Stimulated activated CD4-positive, alpha-beta T cell treated with anti-CD3 and anti-CD28 coated beads, Interleukin-1b, Interleukin-23, amount 100 ng/mL, for 24 hours (primary cell): ENCODE measurements at regions not wholly inside any gene's neighbourhood (a gene's known extent, or its start where the extent isn't known, plus 50 kb on each side); places are given as distances from the start of the nearest gene placed in this dataset.
"Not testable (repeated sequence)": the region's sequence is repeated elsewhere in the genome, so short reads cannot be mapped to it uniquely, and the experiment has no call there.

Experiments
- DNase-seq, 4 experiments: peaks; one replicate each; pipeline ENCODE4 v3.0.0-alpha.2; 2020; ENCODE audit warnings: low read depth in 4 of 4, low spot score in 1 of 4

DNA sequence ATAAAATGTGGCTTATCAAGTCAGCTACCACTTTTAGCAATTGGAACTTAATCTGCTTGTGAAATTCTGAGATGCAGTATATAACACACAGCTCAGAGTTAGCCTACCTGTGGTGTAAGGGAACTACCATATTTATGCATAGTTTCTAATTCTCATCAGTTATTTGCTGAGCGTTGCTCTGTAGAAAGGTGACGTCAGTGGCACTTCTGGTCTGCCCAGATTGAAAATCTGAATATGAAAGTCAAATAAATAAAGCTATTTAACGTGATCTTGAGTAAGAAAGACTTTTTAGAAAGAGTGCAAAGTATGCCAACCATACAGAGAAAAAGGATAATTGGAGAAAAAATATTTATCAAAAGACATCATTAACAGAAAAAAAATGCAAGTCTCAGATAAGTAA, 938.9 kb upstream of the NOVA1 start:
- DNase-seq = no peak

DNA sequence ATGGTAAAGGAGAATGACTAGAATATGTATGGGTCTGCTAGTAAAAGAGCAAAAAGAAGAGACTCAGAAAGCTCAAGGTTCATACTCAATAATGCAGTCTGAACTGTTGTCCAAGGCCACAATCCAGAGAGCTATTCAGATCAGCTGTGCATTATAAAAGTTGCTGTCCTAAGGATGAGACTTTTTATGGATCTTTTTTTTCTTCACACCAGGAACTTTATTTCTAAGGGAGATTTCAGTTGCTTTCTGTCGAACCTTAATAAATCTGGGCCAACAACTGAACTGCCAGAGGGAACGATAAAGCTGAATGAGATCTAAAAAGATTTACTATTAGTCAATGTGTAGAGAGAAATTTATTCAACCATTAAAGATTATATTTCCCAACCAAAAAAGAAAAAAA, 948.3 kb upstream of the NOVA1 start:
- no peak for DNase-seq

DNA sequence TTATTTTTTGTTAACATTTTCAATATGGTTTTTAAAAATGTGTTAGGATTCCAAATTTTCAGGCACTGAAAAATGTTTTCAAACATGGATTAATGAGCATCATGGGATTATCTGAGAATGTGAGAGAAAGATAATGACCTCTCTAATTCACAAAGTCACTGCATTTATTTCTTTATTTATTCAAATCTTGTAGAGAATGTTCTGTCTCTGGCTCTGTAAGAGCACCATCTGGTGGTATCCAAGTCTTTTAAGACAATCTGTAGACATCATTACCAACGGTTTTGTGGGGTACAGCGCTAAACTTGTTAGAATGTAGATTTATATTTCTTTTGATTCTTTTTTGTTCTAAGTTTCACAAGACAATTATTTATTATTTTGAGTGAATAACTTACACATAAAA, 956.0 kb upstream of the NOVA1 start:
- DNase-seq = no peak

DNA sequence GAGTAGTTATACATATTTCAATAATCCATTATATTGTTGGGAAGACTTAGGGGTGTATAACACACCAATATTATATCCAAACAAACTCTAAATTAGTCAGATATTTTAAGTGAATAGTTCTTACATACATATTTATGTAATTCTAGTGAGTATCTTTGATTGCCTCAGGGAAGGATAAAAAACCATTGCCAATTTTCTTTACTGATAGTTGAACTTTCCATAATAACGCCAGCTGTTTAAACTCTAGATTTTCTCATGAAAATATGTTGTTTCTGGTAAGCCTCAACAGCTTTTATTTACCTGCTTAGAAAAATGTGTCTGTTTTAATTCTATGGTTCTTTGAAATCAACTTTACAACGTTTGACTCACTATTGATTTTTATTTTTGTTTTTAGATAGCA, 959.6 kb upstream of the NOVA1 start:
- no peak for DNase-seq

DNA sequence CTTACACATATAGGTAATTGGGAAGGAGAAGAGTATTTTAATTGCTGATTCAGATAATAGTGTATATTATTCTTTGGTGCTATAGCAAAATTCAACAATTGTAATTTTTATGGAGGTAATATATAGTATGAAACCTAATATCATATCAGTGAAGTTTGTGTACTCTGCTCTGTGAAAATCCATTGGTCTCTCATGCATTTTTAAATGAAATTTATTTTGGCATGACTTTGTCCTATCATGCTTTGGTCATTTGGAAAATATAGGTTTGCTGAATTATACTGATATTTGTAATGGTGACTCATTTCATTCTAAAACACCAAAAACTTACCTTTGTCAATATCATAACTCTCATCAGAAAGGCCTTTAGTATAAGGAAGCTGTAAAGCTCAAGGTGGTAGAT, 962.0 kb upstream of the NOVA1 start:
- DNase-seq = no peak

DNA sequence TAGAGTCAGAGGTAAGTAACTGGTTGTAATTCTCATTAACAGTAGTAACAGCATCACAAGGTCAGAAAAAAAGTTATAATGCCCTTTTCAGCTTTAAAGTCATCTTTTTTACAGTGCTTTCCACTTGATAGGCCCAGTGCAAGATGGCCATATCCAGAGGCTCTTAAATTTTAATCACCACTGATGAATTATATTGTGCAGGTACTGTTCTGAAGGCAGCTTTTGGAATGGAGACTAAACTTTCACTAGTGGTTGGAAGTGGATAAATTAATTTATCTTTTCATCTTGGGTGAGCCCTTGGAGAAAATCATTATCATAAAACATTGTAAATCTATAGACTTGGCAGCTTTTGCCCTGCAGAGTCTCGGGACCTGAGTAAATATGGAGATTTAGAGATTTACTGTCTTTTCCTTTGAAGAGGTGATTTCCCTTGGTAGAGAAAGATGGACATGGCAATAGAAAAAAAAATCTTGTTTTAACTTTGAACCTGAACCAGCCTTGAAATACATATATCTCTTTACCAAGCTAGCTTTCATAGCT, 969.1 kb upstream of the NOVA1 start:
- no peak for DNase-seq

DNA sequence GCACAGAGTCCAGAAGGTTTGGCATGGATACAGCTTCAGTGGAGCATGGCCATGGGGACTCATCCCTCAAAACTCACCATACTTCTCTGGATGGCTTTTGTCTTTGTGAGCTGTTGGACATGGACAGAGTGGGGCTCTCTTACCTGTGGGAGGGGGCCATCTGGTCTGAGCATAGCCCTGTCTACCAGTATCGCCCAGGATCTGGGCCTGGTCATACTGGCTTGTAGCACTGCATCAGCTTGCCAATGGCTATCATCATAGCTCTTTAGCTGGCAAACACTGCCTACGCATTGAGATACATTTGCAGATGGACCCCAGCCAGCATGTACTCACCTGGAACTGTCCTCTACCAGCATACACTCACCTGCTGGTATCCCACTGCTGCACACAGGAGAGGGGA, 975.2 kb upstream of the NOVA1 start:
- DNase-seq = no peak

DNA sequence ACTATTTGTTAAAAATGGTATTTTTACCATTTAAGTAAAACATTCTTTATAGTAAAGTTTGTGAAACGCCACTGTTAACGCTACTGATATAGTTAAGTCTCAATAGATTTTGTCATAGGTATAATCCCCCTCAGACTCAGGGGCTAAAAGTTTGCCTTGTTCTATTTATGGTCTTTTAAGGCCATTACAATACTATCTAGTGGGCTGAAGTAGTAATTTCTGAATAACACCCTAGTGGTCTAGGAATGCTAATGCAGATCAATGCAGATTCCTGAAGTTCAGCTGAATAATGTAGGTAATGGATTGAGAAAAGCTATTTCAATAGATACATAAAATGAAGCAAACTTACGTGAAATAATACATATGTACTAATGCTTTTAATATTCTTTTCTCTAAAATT, 989.3 kb upstream of the NOVA1 start:
- no peak for DNase-seq

DNA sequence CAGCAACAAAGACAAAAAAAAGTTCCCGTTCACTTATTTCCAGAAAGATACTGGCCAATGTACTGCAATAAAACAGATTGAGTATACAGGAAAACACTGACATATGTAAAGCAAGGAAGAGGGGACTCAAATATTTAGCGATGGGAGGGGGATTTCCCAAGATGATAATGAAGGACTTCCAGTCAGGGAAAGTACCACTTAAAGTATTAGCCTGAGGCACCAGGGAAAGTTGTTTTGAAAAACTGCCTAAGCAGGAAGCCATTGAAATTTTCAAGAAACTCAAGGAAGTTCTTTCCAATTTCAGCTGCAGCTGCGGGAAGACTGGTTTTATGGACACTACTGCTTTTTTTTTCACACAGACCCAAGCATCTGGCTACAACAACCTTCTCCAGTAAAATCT, 1007.4 kb upstream of the NOVA1 start:
- DNase-seq = no peak

DNA sequence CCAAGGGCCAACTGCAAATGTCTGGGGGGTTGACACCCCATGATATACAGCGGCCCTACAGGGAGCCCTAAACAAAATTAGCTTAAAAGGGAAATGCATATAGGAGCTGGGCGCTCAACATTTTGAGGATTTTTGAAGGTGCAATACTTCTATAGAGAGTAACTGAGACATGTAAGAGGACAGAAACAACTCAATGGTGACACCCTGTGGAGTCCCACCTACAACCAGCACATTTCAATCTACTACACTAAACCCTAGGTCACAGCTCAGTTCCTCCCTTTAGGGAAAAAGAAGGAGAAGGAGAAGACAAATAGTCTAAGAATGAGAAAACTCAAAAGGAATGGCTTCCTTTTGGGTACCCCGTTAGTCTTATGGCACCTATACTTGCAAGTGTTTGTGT, 1010.5 kb upstream of the NOVA1 start:
- no peak for DNase-seq

DNA sequence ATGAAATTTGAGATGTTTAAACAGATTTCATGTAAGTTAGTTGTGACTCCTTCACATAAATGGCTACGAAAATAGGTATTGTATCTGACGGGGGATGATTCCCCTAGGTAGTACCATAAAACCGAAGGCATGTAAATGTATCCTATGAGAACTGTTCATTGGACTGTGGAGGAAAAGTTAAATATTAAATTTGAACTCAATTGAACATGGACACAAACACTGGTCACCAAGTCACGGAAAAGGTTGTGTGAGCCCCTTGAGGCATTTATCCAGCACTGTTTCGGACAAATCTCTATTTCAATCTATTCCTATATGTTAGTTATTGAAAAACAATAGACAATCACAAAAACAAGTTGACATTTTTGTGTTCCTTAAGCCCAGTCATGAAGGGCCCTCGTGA, 1014.3 kb upstream of the NOVA1 start:
- DNase-seq = no peak

DNA sequence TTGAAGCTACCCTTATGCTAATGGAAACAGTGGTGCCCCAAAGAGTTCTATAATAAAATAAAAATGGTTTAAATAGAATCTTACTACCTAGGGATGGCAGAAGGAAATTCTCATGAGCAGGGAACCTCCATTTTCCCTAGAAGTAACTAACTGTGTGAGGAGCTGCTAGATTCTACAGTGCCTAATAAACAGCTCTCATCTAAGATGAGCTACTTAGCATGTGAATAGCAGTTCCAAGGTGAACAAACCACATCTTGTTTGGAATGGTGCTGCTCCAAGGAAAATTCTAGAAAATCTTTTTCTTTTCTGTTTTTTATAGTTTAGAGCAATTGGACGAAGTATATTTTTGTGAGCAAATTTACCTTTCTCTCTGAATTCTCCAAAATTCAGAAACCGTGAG, 1015.3 kb upstream of the NOVA1 start:
- no peak for DNase-seq

DNA sequence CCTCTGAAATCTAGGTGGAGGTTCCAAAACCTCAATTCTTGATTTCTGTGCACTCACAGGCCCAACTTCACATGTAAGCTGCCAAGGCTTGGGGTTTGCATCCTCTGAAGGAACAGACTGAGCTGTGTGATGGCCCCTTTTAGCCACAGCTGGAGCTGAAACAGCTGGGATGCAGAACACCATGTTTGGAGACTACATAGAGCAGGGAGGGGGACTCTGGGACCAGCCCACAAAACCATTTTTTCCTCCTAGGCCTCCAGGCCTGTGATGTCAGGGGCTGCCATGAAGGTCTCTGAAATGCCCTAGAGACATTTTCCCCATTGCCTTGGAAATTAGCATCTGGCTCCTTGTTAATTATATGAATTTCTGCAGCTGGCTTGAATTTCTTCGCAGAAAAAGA, 1025.9 kb upstream of the NOVA1 start:
- DNase-seq = no peak

DNA sequence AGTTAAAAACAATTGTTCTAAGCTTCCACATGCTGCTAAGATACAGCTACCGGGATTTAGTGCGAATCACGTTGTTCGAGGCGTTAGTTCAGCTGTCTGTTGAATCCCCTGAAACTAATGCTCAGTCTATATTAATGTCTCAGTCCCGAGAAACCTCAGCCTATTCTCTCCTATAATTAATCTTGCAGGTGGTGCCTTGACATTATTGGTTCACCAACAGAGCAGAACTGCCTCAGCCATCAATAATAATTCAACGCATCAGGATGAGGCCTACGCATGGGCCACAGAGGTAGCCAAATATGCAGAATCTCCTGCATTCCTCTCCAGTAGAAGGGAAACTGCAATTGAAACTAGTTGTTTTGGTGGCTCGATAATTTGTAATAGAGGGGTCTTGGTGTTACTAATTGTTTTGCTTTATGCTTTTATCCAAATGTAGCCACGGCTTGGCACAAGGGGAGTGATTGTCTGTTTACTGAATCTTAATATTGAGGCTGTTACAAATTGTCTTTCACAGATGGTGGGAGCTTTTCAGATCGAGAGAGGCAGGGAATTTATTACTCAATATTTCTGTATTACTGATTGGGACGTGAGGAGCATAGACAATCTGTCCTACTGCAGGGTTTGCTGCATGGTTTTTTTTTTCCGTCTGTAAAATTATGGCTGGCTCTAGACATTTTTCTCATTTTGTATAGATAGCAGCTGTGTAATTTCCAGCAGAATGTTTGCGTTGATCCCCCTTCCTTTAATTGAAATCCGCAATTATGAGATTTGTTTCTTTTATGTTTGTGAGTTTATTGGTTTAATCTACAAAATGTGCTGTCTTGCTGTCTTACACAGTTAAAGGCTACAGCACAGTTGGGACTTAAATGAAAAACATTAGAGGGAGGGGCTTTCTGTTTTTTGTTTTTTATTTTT, 1036.5 kb upstream of the NOVA1 start:
- no peak for DNase-seq

DNA sequence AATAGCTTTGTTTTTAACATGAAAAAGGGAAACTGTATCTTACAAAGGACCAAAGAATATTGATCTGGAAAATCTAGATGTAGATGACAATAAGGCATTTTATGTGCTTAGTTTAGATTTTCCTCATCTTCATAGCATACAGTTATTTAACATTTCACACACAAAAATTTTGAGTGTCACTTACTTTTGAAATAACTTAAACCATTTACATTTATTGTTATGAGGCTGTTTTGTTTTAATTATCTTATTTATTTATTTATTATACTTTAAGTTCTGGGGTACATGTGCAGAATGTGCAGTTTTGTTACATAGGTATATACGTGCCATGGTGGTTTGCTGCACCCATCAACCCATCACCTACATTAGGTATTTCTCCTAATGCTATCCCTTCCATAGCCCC, 1042.9 kb upstream of the NOVA1 start:
- DNase-seq = not testable (repeated sequence)

DNA sequence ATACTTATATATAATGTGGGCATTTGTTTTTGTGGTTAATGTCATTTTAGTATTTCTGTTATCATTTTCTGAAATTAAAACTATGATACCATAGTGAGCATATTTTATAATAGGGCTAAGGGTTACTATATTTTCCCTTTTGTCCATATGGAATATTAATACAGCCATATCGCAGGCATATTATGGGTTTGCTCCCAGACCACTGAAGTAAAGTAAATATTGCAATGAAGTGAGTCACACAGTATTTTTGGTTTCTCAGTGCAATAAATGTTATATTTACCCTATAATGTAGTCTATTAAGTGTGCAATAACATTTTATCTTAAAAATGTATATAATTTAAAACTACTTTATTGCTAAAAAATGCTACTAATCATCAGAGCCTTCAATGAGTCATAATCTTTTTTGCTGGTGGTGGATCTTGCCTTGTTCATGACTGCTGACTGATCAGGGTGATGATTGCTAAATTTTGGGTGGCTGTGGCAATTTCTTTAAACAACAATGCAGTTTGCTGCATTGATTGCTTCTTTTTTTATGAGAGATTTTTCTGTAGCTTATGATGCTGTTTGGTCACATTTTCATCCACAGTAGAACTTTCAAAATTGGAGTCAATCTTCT, 1044.5 kb upstream of the NOVA1 start:
- DNase-seq = no peak

DNA sequence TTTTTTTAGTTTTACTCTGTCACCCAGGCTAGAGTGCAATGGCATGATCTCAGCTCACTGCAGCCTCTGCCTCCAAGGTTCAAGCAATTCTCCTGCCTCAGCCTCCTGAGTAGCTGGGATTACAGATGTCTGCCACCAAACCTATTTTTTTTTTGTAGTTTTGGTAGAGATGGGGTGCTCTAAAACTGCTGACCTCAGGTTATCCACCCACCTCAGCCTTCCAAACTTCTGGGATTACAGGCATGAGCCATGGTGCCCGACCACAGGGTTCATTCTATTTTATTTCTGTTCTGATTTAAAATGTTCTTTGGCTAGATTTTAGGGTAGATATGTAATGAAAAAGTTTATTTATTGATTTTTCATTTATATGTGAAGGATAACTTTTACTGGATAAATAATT, 1062.8 kb upstream of the NOVA1 start:
- no peak for DNase-seq

DNA sequence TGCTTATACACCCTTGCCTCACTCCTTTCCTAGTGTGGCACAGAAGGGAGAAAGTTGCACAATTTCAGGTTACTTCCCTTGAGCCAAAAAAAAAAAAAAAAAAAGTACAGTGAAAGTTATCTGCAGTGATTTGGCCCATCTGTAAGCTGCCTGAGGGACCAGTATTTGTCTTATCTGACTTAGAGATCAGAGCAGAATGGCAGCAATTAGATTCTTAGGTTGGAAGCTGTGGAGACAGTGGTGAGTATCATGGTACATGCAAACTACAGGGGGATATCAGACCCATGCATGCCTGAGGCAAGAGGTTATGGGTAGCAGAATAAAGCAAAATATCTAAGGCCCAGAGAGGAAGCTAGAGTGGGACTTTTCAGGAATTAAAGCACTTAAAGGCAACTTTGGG, 1070.7 kb upstream of the NOVA1 start:
- no peak for DNase-seq

DNA sequence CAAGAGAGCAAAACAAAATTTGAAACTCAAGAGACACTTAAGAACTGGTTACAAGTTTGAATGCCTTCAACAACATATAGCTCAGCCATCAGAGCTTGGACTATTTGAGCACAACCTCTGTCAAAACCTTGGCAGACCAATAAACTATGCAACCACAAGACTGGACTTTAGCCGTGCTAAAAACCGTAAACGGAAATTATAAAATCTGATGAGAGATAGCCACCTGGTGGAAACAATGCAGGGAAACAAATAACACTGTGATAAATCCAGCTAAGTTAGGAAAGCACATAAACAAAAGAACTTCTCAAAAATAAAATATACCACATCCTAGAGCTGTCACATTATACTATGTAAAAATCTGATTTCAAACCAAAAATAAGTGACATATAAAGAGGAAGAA, 1074.2 kb upstream of the NOVA1 start:
- DNase-seq = no peak

DNA sequence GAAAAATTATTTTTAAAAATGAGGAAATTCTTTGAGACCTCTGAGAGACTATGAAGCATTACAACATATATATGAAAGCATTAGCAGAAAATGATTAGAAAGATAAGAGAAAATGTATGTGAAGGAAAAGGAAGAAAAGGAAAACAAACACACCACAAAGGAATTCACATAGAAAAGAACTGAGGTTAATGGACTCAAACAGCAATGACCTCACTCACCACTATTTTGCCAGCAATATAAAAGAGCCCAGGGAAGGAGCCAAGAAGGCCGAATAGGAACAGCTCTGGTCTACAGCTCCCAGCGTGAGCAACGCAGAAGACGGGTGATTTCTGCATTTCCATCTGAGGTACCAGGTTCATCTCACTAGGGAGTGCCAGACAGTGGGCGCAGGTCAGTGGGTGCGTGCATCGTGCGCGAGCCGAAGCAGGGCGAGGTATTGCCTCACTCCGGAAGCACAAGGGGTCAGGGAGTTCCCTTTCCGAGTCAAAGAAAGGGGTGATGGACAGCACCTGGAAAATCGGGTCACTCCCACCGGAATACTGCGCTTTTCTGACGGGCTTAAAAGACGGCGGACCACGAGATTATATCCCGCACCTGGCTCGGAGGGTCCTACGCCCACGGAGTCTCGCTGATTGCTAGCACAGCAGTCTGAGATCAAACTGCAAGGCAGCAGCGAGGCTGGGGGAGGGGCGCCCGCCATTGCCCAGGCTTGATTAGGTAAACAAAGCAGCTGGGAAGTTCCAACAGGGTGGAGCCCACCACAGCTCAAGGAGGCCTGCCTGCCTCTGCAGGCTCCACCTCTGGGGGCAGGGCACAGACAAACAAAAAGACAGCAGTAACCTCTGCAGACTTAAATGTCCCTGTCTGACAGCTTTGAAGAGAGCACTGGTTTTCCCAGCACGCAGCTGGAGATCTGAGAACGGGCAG, 1075.2 kb upstream of the NOVA1 start:
- DNase-seq = not testable (repeated sequence)

DNA sequence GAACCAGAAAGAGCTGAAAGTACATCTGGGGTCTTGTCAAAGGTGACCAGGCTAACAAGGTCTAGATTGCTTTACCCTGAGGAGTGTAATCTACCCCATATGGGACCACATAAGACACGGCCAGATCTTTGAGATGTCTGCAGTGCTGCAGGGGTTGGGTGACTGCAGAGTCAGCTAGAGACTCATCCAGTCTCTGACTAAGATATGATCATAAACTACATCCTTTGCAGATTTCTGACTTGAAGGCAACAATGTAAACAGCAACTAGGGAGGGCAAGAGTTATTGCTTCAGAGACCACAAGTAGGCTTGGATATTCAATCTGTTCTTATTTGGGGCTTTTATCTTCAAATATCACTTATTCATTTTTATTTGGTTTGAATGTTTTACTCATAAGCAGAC, 1080.5 kb upstream of the FOXG1 start:
- DNase-seq = no peak
